HCT116 (cell line): ENCODE measurements at regions not wholly inside any gene's neighbourhood (a gene's known extent, or its start where the extent isn't known, plus 50 kb on each side); places are given as distances from the start of the nearest gene placed in this dataset.

ENCODE experiments used
- ATAC-seq: fragments of 200-7000 bp; cut with Tn5 transposase; 2 replicates; pipeline ENCODE4 v1.9.1; 2020; ENCODE audit warnings: mild to moderate bottlenecking, moderate library complexity
- BruUV-seq: library from RNA; stranded (reverse); fragments of 400-500 nt; replicated peaks from 2 replicates; lab custom pipeline; 2021; lab: Mats Ljungman, UMichigan
- CTCF ChIA-PET: fragments of 300-600 bp; sonication (Branson Sonifier 250); formaldehyde crosslinking; loops from one replicate; lab custom pipeline; 2021; ENCODE audit warnings: antibody characterized with exemption; lab: Charles Lee
- POLR2A ChIA-PET: fragments of 300-600, 350-600 bp; sonication (Branson Sonifier 250); formaldehyde crosslinking; loops from one replicate; lab custom pipeline; 2021; ENCODE audit warnings: antibody characterized with exemption; lab: Charles Lee
- RAD21 ChIA-PET, 2 experiments: fragments of 300-600 bp; sonication (Branson Sonifier 250); formaldehyde crosslinking; loops; one replicate each; lab custom pipeline; 2023; ENCODE audit warnings: low total read pairs in 2 of 2; ENCODE audit not compliant: uncharacterized antibody in 2 of 2, unreplicated experiment in 2 of 2, low non-redundant PET in 1 of 2; lab: Charles Lee
- DNase-seq: peaks from one replicate; pipeline ENCODE4 v3.0.0-alpha.2; 2010; ENCODE audit warnings: low read depth, low spot score
- H2AFZ ChIP-seq: fragments of 200-600 bp; shearing (Covaris generic), sonication (generic); 2 replicates; pipeline ENCODE4 v1.6.1; 2017; ENCODE audit warnings: low read depth, mixed run types, mixed read lengths, antibody characterized with exemption, low read length; ENCODE audit not compliant: poor library complexity, severe bottlenecking
- H3K27ac ChIP-seq: 2 replicates; pipeline ENCODE4 v1.5.1; 2012; ENCODE audit warnings: low read depth, low read length
- H3K27me3 ChIP-seq: fragments of 200-600 bp; sonication (generic); 2 replicates; pipeline ENCODE4 v1.6.1; 2016; ENCODE audit warnings: mixed run types, low read length, mixed read lengths; ENCODE audit not compliant: insufficient read depth
- H3K36me3 ChIP-seq, 2 experiments: fragments of 200-500 bp in 1 of 2; fragments of 200-600 bp in 1 of 2; sonication (Bioruptor generic) in 1 of 2; sonication (generic) in 1 of 2; 2 replicates each; pipeline versions ENCODE4 v1.5.1 to v1.6.1; 2014 to 2016; ENCODE audit warnings: low read length in 2 of 2, inconsistent platforms in 1 of 2, mixed read lengths in 1 of 2, mixed run types in 1 of 2; ENCODE audit not compliant: insufficient read depth in 2 of 2, control insufficient read depth in 1 of 2
- H3K4me1 ChIP-seq, 2 experiments: fragments of 200-600 bp in 1 of 2; sonication (generic) in 1 of 2; 2 replicates each; pipeline versions ENCODE4 v1.5.1 to v1.6.1; 2012 to 2017; ENCODE audit warnings: low read length in 2 of 2, inconsistent platforms in 1 of 2, mild to moderate bottlenecking in 1 of 2, mixed read lengths in 1 of 2, mixed run types in 1 of 2, moderate library complexity in 1 of 2; ENCODE audit not compliant: insufficient read depth in 2 of 2, control insufficient read depth in 1 of 2
- H3K4me2 ChIP-seq: fragments of 200-600 bp; sonication (generic); 2 replicates; pipeline ENCODE4 v1.6.1; 2017; ENCODE audit warnings: mixed run types, low read length, mixed read lengths
- H3K4me3 ChIP-seq, 2 experiments: fragments of 200-600 bp in 1 of 2; sonication (generic) in 1 of 2; replicated peaks in 1 of 2; 2 replicates each; pipeline ENCODE4 v1.5.1; 2011 to 2016; ENCODE audit warnings: low read length in 2 of 2, control low read depth in 1 of 2, low read depth in 1 of 2, mild to moderate bottlenecking in 1 of 2, mixed read lengths in 1 of 2, mixed run types in 1 of 2
- H3K79me2 ChIP-seq: fragments of 200-600 bp; sonication (generic); 2 replicates; pipeline ENCODE4 v1.6.1; 2017; ENCODE audit warnings: mild to moderate bottlenecking, mixed run types, low read length, moderate library complexity, mixed read lengths; ENCODE audit not compliant: insufficient read depth
- H3K9ac ChIP-seq: fragments of 200-600 bp; sonication (generic); 2 replicates; pipeline ENCODE4 v1.6.1; 2016; ENCODE audit warnings: low read length, mixed read lengths
- H3K9me2 ChIP-seq: fragments of 200-600 bp; sonication (generic), shearing (Covaris generic); 2 replicates; pipeline ENCODE4 v1.6.1; 2017; ENCODE audit warnings: mixed run types, mild to moderate bottlenecking, moderate library complexity; ENCODE audit not compliant: insufficient read depth
- H3K9me3 ChIP-seq, 2 experiments: fragments of 200-500 bp in 1 of 2; fragments of 200-600 bp in 1 of 2; sonication (Bioruptor generic) in 1 of 2; sonication (generic) in 1 of 2; 2 replicates each; pipeline ENCODE4 v1.6.1; 2014 to 2017; ENCODE audit warnings: low read length in 2 of 2, mixed read lengths in 2 of 2, inconsistent platforms in 1 of 2, low read depth in 1 of 2, mild to moderate bottlenecking in 1 of 2, mixed run types in 1 of 2, moderate library complexity in 1 of 2; ENCODE audit not compliant: control insufficient read depth in 1 of 2, insufficient read depth in 1 of 2
- H4K20me1 ChIP-seq: fragments of 200-600 bp; sonication (generic), shearing (Covaris generic); 2 replicates; pipeline ENCODE4 v1.6.1; 2017; ENCODE audit warnings: mixed run types, mild to moderate bottlenecking, moderate library complexity; ENCODE audit not compliant: insufficient read depth
- EZH2phosphoT487 ChIP-seq: fragments of 200-600 bp; IDR thresholded peaks from 2 replicates; pipeline ENCODE4 v1.6.1; 2018; ENCODE audit warnings: antibody characterized with exemption, borderline replicate concordance
- JUND ChIP-seq: IDR thresholded peaks from 2 replicates; pipeline ENCODE4 v1.6.1; 2012
- RAD21 ChIP-seq: IDR thresholded peaks from 2 replicates; pipeline ENCODE4 v1.6.1; 2012; ENCODE audit warnings: low read depth, mild to moderate bottlenecking
- SRF ChIP-seq: IDR thresholded peaks from 2 replicates; pipeline ENCODE4 v1.6.1; 2012; ENCODE audit warnings: low read depth
- ZBTB33 ChIP-seq: IDR thresholded peaks from 2 replicates; pipeline ENCODE4 v1.6.1; 2011; ENCODE audit warnings: mild to moderate bottlenecking, low read length, moderate library complexity; ENCODE audit not compliant: insufficient replicate concordance; ENCODE audit errors: extremely low read depth
- ZNF274 ChIP-seq: fragments of 200-500 bp; sonication (Bioruptor generic); IDR thresholded peaks from 2 replicates; pipeline ENCODE4 v1.6.1; 2014; ENCODE audit warnings: mild to moderate bottlenecking, low read depth, low read length, inconsistent platforms
- intact Hi-C: fragments of 100-400 bp; cut with micrococcal nuclease; formaldehyde crosslinking; loops from 2 replicates; pipeline ENCODE4 v1.10.0; 2022
- TF ChIP-seq, protein P1 (sequence below): IDR thresholded peaks from 2 replicates; pipeline ENCODE4 v1.6.1; 2012

DNA sequence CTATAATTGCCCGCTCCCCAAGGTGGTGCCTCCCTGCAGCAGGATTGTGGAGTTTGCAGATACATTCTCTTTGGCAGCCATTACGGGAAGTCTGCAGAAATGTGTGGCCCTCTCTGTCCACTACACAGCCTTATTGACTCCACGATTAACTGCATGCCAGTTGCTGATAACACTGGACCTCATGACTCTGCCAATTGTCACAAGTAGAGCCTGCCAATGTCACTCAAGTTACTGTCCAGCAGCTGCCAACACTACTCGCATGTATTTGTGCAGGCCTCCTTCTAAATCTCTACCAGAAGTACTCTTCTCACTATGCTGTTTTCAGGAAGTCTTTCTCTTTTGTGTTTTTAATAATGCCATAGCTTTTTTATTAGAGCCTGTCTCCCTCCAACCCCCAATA lies 128.8 kb downstream of the PPP1R3A start (continued):
- no peak for TF ChIP-seq ZBTB33
- TF ChIP-seq ZNF274: no peak
- no peak for TF ChIP-seq EZH2phosphoT487
- no peak for TF ChIP-seq RAD21
- TF ChIP-seq, protein P1, sequence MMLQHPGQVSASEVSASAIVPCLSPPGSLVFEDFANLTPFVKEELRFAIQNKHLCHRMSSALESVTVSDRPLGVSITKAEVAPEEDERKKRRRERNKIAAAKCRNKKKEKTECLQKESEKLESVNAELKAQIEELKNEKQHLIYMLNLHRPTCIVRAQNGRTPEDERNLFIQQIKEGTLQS: no peak
- TF ChIP-seq SRF: no peak
- TF ChIP-seq, all 23 proteins: peak for 0

- Histone ChIP-seq H3K9me2 (no peaks in the 10 kb centered on the region), H3K9me3 (no peaks in the 10 kb centered on the region), H2AFZ (no peak overlapping the region), H3K27me3 (no peaks in the 10 kb centered on the region), H3K4me2 (no peak overlapping the region), H3K79me2 (no peaks in the 10 kb centered on the region), H3K36me3 (no peaks in the 10 kb centered on the region), H3K4me3 (no peak overlapping the region), H4K20me1 (no peaks in the 10 kb centered on the region), H3K27ac (no peak overlapping the region), H3K4me1 (no peaks in the 10 kb centered on the region), H3K9ac (no peak overlapping the region)
- no TSS peak for BruUV-seq
- no peak for DNase-seq
- intact Hi-C loops: no loop called here
- TF ChIP-seq RAD21 (no peak), JUND (no peak)
- ChIA-PET POLR2A (no interaction called here), CTCF (no interaction called here), RAD21 (no interaction called here)
- ATAC-seq: no peak
These were observed 131.7 kb downstream of the PPP1R3A start for GRCh38 chr7:113787106-113787505.
